Effector CD4-positive, alpha-beta T cell (primary cell): ENCODE measurements at regions not wholly inside any gene's neighbourhood (a gene's known extent, or its start where the extent isn't known, plus 50 kb on each side); places are given as distances from the start of the nearest gene placed in this dataset.
A peak's percentile ranks its signal among the peaks of the same experiment; 100 is the strongest.

ENCODE experiments used
- DNase-seq: peaks from one replicate; pipeline ENCODE4 v3.0.0-alpha.2; 2020

- no peak for DNase-seq
Observed at GRCh38 chr2:234304950-234305349, 191.9 kb downstream of the ARL4C start.

- DNase-seq = no peak
Observed at GRCh38 chr2:234302664-234302991, 194.3 kb downstream of the ARL4C start.

DNA sequence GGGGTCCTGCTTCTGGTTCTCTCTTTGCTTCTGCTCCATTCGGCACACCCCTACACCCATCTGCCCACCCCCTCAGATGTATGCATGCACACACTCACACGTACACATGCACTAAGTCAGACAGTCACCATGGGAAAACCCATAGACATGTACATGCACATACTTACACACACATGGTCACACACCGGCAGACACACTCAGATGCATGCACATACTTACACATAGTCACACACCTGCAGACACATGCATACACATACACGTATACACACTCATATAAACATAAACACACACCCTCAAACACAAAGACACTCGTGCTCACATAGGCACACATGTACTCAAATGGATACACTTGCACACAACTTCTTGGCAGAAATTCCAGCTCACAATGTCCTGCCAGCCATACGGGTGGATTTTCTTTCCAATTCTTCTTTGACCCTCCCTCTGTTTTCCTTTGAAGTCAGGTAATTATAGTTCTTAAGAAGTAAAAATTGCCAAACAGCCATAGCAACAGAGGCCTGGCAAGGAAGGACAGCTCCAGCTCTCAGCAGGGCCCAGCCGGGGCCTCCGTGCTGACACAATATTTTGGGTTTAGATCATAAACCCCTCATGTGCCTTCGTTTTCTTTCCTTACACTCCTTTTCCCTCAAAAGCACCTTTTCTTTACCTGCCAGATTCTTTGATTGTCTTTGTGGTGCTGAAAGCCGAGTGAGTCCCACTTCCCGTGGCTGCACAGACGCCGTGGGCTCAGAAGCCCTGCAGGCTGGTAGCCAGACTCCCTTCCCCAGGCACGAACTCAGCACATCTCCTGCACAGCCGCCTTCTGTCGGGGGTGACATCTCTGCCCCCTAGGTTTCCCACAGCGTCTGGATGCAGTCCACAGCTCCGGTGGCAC lies 195.7 kb downstream of the ARL4C start:
- no peak for DNase-seq

DNA sequence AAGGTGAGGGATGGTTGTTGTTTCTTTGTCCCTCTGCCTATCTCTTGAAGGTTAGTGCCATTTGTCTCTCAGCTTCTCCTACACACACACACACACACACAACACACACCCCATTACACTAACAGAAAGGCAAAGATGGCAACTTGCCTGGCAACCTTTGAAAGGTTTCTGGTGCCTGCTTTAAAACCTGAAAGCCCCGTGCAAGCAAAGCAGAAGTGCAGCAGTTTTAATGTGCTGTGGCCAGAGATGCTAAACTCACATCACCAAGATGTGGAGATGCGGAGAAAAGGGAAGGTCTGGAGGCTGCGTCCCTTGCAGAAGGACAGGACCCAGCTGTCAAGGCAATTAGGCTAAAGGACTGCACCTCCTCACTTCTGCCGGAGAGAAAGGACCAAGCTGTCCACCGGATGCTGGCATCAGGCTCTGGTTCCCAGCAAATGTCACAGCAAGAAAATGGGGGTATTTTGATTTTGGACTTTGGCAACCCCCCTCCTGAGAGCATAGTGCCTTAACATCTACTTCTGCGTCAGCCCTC lies 196.4 kb downstream of the ARL4C start:
- DNase-seq = no peak

DNA sequence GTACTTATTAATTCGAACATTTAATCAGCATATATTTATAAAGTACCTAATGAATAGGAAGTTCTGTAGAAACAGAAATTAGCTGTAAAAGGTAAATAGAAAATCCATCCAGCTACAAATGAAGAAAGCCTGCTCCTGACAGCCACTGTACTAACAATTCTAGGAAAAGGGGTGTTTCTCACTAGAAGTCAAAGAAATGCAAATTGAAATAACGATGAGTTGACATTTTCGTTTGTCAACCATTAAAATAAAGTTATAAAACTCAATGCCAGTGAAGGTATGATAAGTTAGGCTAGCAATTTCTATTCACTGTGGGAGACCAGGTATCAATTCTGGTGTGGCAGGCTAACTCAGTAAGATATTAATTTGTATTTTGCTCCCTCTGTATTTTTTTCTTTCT lies 198.0 kb downstream of the ARL4C start:
- no peak for DNase-seq

DNA sequence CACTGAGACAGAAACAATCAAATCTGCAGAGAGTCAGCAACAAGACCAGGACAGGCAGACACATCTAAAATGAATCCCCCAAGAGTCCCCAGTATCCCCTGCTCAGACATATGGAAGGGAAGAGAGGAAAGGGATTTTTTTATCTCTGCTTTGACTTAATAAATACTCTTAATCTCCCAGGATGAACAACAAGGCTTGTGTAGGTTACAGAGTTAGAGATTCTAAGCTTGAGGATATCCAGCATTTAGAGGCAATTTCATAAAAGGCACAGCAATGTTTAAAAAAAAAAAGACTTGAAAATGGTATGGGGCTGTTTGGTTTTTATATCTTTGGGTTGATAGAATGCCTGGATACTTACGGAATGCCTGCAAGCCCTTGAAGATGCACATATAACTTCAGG lies 199.9 kb downstream of the ARL4C start:
- DNase-seq = no peak

- DNase-seq = no peak
Observed at GRCh38 chr2:234293973-234294372, 202.9 kb downstream of the ARL4C start.

DNA sequence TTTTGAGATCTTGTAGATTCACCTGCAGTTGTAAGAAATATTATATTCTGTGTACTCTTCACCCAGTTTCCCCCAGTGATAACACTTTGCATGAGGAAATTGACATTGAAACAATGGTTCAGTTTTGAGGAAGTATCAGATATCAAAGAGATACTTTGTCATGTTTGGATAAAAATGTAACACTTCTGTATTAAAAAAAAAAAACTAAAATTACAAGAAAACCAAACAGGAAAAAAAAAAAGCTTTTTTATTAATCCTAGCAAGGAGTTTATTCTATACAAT lies 204.0 kb downstream of the ARL4C start:
- DNase-seq = no peak

GRCh38 chr2:234292205-234292961 lies 204.5 kb downstream of the ARL4C start:
- peak; percentile 75 for DNase-seq

DNA sequence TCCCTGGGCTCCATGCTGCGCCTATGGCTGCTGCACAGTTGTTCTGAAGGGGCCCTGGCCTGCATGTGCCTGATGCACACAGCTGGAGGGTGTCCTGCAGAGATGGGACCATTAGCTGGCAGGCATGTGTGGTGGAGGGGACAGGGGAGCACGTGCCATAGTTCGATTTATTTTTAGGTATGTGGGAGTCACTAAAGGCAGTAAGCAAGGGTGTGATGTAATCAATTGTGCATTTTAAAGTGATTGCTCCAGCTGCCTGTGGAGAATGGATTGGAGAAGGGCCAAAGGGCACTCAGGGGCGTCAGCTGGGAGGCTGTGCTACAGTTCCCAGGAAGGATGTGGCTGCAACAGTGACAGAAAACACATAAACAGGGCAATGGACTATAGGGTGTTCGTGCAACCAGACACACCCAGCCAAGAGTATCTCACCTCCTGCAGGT lies 205.1 kb downstream of the ARL4C start:
- peak; percentile 23 for DNase-seq

DNA sequence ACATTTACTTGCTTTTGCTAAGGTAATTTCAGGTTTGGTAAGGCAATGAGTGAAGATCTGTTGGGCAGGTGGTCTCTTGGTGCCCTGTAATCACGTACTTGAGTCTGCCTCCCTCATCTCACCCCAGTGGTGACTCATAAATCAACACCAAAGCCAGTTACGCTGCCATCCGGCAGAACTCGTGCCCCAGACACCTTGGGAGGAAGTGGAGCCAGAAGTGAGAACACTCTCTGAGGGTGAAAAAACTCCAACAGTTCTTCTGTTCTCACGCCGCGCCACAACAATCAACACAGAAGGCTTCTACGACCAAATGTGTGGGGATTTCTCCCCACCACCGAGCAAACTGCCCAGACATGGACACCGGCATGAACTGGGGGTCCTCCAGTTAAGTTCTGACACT lies 206.2 kb downstream of the ARL4C start:
- peak; percentile 81 for DNase-seq

DNA sequence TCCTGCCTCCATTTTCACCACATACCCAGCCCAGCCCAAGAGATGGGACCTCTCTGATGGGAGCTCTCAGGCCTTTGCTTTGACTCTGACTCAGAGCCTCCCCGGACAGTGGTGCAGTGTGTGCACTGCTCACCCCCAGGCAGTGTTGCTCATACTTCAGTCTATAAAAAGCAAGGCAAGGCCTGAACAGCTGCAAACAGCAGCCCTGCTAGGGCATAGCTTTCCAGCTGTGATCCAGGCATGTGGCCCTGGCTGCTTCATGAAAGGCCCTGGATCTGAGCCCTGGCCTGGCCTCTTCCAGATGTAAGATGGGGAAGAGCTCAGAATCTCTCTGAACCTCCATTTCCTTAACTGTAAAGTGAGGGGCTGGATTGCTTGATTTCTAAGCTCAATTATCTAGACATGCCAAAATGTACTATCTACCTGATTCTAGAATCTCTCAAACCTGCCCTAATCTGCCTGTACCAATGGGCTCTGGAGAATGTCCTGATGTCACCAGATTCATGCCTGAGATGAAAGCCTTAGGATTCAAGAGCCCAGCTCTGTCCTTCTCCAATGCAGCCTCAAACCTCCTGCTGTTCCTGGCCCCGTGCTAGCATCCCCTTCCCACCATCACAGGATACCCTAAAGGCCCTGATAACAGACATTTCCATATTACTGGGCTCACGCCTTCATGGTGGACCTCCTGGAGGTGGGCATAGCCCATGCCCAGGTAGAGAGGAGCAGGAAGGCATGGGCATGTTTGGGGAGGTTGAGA lies 206.9 kb downstream of the ARL4C start:
- peak; percentile 29 for DNase-seq

DNA sequence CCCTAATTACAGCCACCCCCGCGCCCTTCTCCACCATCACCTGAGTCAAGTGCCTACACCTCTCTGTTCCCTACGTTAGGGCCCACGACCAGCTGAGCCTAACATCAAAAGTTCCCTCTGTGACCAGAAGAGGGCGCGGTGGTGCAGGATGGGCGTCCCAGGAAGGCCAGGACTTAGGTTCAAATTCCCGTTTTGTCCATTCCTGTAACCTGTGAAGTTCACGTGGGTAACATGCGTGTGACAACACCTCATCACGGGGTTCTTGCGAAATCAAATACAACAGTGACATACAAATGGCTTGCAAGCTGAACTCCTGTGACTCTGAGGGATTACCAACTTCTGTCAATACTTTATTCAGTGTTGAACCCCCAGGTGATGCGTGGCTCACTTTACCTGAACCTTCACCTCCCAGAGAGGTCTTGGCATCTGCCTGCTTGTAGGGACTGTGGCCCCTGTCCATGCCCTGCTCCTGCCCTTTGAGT lies 207.9 kb downstream of the ARL4C start:
- peak; percentile 58 for DNase-seq

DNA sequence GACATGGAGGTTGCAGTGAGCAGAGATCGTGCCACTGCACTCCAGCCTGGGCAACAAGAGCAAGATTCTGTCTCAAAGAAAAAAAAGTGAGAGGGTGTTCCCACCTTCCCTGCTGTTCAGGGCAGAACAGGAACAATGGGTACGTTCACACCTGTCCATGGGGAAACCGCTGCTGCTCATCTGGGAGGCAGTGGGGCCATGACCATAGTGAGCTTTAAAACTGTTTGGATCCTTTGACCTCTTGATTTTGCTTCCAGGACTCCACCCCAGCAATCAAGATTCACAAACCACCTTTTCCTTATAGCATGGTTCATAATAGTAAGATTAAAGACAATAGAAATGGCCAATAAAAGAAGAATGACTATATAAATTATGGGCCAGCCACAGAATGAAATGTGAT lies 209.2 kb downstream of the ARL4C start:
- DNase-seq = no peak

- no peak for DNase-seq
Observed at GRCh38 chr2:234286956-234287355, 209.9 kb downstream of the ARL4C start.

DNA sequence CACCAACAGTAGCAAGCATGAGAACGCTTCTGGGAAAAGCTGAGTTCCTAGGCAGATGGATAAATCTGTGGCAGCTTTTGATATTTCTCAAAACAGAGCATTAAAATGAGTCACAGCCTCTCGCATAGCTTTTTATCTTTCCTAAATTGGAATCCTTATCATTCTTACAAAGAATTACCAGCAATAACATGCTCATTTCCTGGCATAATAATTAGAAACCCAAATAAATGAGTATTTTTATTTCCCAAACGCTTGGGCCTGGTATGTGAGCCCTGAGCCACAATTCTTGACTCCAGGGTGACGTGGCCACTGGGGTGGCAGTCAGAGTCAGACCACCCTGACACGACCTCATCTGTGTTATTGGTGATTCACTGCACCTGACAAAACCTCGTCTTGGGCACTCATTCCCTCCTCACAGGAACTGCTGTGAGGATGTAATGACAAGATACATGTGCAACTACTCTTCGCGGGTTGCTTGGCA lies 210.7 kb downstream of the ARL4C start:
- DNase-seq = no peak

- no peak for DNase-seq
Observed at GRCh38 chr2:234285541-234285940, 211.3 kb downstream of the ARL4C start.

DNA sequence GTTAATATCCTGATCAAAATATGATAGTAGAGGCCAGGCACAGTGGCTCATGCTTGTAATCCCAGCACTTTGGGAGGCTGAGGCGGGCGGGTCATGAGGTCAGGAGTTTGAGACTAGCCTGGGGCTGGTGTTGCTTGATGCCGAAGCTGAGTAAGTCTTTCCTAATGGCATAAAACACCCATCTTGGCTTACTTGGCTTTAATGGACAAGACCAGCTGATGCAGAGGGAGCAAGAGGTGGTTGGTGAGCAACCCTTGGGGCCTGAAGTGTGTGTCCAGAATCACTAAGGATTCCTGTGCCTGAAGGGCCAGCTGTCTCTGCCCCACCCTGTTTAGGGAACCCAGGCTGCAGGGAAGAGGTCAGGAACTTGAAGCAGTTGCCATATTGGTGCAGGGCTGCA lies 217.2 kb downstream of the ARL4C start:
- DNase-seq = no peak

DNA sequence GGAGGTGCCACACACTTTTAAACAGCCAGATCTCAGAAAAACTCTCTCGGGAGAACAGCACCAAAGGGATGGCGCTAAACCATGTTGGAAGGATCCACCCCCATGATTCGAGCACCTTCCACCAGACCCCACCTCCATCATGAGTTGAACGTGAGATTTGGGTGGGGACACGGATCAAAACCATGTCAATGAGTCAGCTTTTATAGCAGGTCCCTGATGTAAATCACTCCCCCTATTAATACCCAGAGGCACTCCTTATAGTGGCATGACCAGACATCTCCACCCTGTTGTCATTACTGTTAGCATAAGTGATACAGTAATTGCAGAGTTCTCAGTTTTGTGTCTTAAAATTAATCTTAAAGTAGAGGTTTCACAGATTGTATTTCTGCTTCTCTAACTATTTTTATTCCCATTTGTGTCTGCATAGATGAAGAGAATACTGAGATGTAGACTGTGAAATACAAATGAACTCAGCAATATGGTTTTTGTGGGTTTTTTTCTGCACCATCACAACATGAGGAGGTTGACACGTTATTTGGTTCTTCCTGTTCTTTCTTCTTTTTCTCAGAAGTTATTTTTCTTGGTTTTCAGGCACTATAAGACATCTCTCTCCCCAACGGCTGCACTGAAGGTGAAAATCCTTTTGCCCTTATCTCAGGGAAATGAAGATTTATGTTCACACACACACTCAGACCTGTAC lies 218.2 kb downstream of the ARL4C start:
- no peak for DNase-seq

- DNase-seq = no peak
Observed at GRCh38 chr2:234275515-234275914, 221.4 kb downstream of the ARL4C start.

DNA sequence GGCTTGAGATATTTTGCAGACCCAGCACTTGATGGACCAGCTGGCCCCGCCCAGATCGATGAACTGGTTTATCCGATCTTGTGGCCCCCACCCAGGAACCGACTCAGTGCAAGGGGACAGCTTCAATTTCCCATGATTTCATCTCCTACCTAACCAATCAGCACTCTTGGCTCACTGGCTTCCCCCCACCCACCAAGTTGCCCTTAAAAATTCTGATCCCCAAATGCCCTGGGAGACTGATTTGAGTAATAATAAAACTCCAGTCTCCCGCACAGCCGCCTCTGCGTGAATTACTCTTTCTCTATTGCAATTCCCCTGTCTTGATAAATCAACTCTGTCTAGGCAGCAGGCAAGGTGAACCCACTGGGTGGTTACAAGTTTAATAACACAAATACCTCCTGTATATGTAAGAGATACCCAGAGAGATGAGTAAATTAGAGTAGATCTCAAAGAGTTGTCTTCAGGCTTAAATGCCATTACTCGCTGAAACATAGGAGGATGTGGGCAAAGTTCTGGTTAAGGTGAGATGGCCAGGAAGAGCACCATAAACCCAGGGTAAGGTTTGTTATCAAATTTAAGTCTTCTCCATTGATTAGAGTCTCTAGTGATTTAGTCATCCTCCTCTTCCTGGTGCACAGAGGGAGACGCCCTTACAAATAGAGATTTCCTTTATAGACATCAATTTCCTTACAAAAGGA lies 222.8 kb downstream of the ARL4C start:
- no peak for DNase-seq
